ENCODE measurements at regions not wholly inside any gene's neighbourhood (a gene's known extent, or its start where the extent isn't known, plus 50 kb on each side); places are given as distances from the start of the nearest gene placed in this dataset.
"Not testable (repeated sequence)": the region's sequence is repeated elsewhere in the genome, so short reads cannot be mapped to it uniquely, and the experiment has no call there.

DNA sequence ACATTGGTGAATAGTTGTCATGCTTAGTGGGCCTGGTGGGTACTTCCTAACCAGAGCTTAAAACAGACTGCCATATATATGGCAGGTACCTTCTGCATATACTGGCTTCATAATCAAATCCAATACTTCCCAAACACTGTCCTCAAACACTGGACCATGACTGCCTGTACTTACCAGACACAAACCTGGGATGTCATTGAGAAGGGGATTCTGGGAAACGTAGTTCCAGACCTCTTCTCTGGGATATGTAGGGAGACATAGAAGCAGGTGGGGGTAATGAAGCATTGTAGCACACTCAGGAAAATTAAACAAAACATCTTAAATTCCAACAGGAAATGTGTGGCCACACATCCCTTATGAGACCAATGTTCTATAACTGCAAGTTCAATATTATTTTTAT is 76.5 kb upstream of the ADAMTS5 start:
- in situ Hi-C loops (cut with MboI; ENCODE audit: low pct_unique_long_range_greater_than_20kb in 2 of 9, low sequenced_read_pairs in 9 of 9, unreplicated experiment in 9 of 9) = no loop called here
- 50 to 100% (median 94%) methylated on average over 1 of the region's 1 CpG; no CpG with 5 or more reads in 6 of the 10 experiments for WGBS, 10 experiments
- Histone ChIP-seq H3K4me1 (replicated peaks in 1 of 2) (no peaks in the 10 kb centered on the region), H3K27ac (no peak overlapping the region), H3K4me3 (no peak overlapping the region)
- no peak for ATAC-seq (replicated peaks in 6 of 8)

DNA sequence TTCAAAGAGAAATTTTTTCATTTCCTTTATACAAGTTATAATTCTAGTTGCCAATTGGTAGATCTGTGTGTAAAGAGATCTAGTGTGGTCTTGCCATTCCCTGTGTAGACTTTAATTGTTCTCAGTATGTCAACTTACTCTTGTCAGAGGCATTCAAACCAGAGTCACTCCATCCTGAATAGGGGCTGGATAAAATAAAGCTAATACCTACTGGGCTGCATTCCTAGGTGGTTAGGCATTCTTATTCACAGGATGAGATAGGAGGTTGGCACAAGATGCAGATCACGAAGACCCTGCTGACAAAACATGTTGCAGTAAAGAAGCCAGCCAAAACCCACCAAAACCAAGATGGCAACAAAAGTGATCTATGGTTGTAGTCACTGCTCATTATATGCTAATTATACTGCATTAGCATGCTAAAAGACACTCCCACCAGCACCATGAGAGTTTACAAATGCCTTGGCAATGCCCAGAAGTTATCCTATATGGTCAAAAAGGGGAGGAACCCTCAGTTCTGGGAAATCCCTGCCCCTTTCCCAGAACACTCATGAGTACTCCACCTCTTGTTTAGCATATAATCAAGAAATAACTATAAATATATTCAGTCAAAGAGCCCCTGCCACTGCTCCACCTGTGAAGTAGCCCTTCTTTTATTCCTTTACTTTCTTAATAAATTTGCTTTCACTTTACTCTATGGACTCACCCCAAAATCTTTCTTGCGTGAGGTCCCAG is 74.0 kb upstream of the ADAMTS5 start:
- peaks cover 0 to 1% of the 10 kb centered on the region in 2 donors for H3K4me1 ChIP-seq (replicated peaks in 1 of 2)
- peak in 3 of 8 experiments; percentile 35 to 87 (median 66) for ATAC-seq (replicated peaks in 6 of 8)

DNA sequence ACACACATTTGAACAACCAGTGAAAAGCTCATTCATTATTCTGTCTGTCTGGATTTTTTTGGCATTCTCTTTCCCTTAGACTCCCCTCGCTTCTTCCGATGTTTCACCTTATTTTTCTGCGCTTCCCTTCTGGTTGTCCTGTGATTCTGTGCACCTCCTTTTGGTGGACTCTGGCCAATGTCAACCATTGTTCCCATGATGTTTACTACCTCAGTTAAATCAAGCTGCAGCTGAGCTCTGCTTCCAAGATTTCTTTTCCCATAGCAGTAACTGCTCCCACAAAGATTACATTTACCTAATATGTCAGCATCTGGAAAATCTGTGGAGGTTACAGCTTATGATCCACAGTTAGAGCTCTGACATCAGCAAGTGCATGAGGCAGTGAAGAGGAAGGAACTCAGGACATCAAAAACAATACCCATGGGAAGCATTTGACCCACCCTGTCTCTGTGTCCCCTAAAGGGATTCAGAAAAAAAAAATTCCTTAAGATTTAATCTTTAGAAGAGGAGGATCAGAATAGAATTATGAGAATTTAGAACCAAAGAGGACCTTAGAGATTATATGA is 69.9 kb upstream of the ADAMTS5 start:
- Histone ChIP-seq H3K27ac (no peak overlapping the region), H3K4me3 (no peak overlapping the region), H3K4me1 (replicated peaks in 1 of 2) (peaks cover 0 to 4% of the 10 kb centered on the region in 2 donors)
- in situ Hi-C loops (cut with MboI; ENCODE audit: low pct_unique_long_range_greater_than_20kb in 2 of 9, low sequenced_read_pairs in 9 of 9, unreplicated experiment in 9 of 9) = no loop called here
- no peak for ATAC-seq (replicated peaks in 6 of 8)
- WGBS, 10 experiments = 70 to 100% (median 96%) methylated on average over 2 to 3 of the region's 3 CpGs; no CpG with 5 or more reads in 2 of the 10 experiments

More for the DNA sequence above, 74.0 kb upstream of the ADAMTS5 start:
- Histone ChIP-seq H3K4me3 (no peak overlapping the region), H3K27ac (no peak overlapping the region)
- 80 to 100% (median 88%) methylated on average over 1 to 2 of the region's 2 CpGs; no CpG with 5 or more reads in 2 of the 10 experiments for WGBS, 10 experiments
- in situ Hi-C loops (cut with MboI; ENCODE audit: low pct_unique_long_range_greater_than_20kb in 2 of 9, low sequenced_read_pairs in 9 of 9, unreplicated experiment in 9 of 9) = no loop called here

DNA sequence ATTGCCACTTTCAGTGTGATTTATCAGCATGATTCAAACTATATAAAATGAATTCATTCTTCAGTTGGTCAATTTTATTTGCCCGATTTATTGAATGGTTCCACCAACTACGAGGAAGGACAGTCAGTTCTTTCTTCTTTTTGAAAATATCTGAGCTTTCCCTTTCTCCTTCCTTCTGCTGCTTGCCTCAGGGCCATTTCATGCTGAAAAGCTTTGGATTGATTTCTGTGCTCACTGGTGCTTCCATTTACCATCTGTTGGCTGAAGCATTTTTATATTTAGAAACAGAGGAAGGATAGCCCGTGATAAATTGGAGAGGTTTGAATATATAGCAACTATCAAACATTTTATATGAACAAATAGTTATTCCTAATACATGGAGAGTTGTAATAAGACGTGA is 68.9 kb upstream of the ADAMTS5 start:
- WGBS, 10 experiments = 38 to 100% (median 72%) methylated on average over 1 to 4 of the region's 4 CpGs
- Histone ChIP-seq H3K4me1 (replicated peaks in 1 of 2) (peaks cover 0 to 4% of the 10 kb centered on the region in 2 donors), H3K27ac (no peak overlapping the region), H3K4me3 (no peak overlapping the region)
- in situ Hi-C loops (cut with MboI; ENCODE audit: low pct_unique_long_range_greater_than_20kb in 2 of 9, low sequenced_read_pairs in 9 of 9, unreplicated experiment in 9 of 9) = no loop called here
- ATAC-seq (replicated peaks in 6 of 8) = no peak

DNA sequence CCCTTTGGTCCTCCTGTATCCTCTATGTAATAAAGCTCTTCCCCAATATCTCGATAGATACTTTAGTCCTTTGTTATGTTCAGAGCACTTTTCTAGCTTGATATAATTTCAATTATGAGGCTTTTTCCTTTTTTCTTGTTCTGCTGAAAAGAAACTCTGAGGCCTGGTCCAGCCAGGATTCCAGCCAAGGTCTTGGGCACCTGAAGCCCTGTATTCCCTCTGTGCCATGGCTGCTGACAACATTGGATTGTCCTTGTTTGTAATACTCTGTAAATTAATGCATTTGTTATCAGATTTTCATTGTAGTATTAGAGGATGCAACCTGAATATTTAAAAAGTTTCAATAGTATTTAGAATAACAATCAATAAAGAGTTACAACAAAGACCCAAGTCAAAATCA is 67.9 kb upstream of the ADAMTS5 start:
- WGBS, 10 experiments = 82 to 100% (median 100%) methylated on average over 1 of the region's 1 CpG; no CpG with 5 or more reads in 3 of the 10 experiments
- in situ Hi-C loops (cut with MboI; ENCODE audit: low pct_unique_long_range_greater_than_20kb in 2 of 9, low sequenced_read_pairs in 9 of 9, unreplicated experiment in 9 of 9) = no loop called here
- Histone ChIP-seq H3K27ac (no peak overlapping the region), H3K4me3 (no peak overlapping the region), H3K4me1 (replicated peaks in 1 of 2) (peaks cover 0 to 4% of the 10 kb centered on the region in 2 donors)
- no peak for ATAC-seq (replicated peaks in 6 of 8)

DNA sequence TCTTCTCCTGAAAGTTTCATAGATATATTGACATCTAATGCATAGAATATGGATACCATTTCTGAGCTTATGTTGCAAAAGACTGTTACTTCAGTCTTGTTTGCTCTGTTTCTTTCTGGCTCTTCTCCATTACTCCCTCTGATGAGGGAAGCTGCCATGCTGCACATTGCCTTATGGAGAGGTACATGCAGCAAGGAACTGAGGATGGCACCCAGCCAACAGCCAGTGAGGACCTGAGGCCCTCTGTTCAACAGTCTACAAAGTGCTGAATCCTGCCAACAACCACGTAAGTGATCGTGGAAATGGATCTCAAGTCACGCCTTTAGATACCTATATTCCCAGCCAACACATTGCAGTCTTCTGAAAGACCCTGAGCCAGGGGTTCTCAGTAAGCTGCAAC is 66.6 kb upstream of the ADAMTS5 start:
- Histone ChIP-seq H3K4me1 (replicated peaks in 1 of 2) (peaks cover 0 to 4% of the 10 kb centered on the region in 2 donors), H3K4me3 (no peak overlapping the region), H3K27ac (no peak overlapping the region)
- in situ Hi-C loops (cut with MboI; ENCODE audit: low pct_unique_long_range_greater_than_20kb in 2 of 9, low sequenced_read_pairs in 9 of 9, unreplicated experiment in 9 of 9) = no loop called here
- 40 to 67% (median 56%) methylated on average over 1 to 3 of the region's 3 CpGs; no CpG with 5 or more reads in 5 of the 10 experiments for WGBS, 10 experiments
- no peak for ATAC-seq (replicated peaks in 6 of 8)

DNA sequence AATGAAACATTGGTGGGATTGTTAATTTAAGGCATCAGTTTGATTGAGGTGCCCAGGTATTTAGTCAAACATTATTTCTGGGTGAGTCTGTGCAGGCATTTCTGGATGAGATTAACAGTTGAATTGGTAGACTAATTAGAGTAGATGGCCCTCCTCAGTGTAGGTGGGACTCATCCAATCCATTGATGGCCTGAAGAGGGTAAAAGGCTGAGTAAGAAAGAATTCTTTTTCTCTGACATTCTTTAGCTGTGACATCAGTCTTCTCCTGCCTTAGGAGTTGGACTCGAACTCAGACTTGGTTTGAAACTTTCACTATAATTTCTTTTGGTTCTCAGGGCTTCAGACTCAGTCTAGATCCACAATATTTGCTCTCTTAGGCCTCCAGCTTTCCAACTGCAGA is 59.6 kb upstream of the ADAMTS5 start:
- 0 to 83% (median 50%) methylated on average over 1 of the region's 1 CpG; no CpG with 5 or more reads in 1 of the 10 experiments for WGBS, 10 experiments

DNA sequence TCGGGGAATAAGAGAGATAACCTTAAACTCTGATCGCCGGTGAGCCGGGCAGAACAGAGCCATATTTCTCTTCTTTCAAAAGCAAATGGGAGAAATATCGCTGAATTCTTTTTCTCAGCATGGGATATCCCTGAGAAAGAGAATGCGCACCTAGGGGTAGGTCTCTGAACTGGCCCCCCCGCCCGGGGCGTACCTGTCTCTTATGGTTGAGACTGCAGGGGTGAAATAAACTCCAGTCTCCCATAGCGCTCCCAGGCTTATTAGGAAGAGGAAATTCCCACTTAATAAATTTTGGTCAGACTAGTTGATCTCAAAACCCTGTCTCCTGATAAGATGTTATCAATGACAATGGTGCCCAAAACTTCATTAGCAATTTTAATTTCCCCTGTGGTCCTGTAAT is 58.8 kb upstream of the ADAMTS5 start:
- H3K27ac ChIP-seq; H3K4me1 ChIP-seq (replicated peaks in 1 of 2); in situ Hi-C loops (cut with MboI; ENCODE audit: low pct_unique_long_range_greater_than_20kb in 2 of 9, low sequenced_read_pairs in 9 of 9, unreplicated experiment in 9 of 9); H3K4me3 ChIP-seq; ATAC-seq (replicated peaks in 6 of 8): not testable (repeated sequence)
- 70 to 100% (median 87%) methylated on average over 1 to 3 of the region's 10 CpGs; no CpG with 5 or more reads in 7 of the 10 experiments for WGBS, 10 experiments

More for the DNA sequence above, 59.6 kb upstream of the ADAMTS5 start:
- in situ Hi-C loops (cut with MboI; ENCODE audit: low pct_unique_long_range_greater_than_20kb in 2 of 9, low sequenced_read_pairs in 9 of 9, unreplicated experiment in 9 of 9) = no loop called here
- no peaks in the 10 kb centered on the region for H3K4me1 ChIP-seq (replicated peaks in 1 of 2)
- H3K4me3 ChIP-seq = no peak overlapping the region
- H3K27ac ChIP-seq = no peak overlapping the region
- ATAC-seq (replicated peaks in 6 of 8) = no peak

DNA sequence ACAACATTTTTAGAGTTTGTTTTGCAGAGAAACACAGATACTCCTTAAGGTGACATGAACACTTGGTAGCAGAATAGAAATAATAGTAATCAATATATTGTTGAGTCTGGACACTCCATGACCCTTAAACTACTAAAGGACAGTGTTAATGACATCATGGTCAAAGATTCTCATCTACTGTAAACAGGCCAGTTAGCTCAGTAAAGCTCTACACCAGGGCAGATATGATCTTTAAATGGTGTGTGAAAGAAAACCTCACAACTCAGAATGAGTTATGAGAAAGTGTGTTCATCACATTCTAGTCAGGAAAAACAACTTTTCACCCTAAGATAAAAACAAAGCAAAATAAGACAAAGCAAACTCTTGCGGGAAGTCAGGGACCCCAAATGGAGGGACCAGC is 58.1 kb upstream of the ADAMTS5 start:
- WGBS, 10 experiments = 57 to 100% (median 90%) methylated on average over 1 of the region's 1 CpG; no CpG with 5 or more reads in 4 of the 10 experiments
- no peaks in the 10 kb centered on the region for H3K4me1 ChIP-seq (replicated peaks in 1 of 2)
- H3K27ac ChIP-seq = no peak overlapping the region
- H3K4me3 ChIP-seq = no peak overlapping the region
- in situ Hi-C loops (cut with MboI; ENCODE audit: low pct_unique_long_range_greater_than_20kb in 2 of 9, low sequenced_read_pairs in 9 of 9, unreplicated experiment in 9 of 9) = no loop called here
- ATAC-seq (replicated peaks in 6 of 8) = no peak

DNA sequence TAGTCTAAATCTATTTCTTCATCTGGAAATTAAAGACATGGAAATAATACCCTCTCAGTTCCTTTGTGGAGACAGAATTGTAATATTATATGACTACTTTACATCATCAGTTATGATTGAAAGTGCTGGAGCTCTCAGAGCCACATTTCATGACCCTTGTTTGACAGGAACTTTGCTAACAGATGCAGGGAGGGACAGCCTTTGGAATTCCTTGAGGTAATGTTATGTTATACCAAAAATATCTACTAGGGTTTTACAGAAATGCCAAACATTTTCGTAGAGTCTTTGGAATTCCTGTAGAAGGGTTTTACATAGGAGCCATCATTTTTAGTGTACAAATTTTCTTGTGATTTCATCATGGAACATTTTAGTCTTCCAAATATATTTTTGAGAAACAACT is 57.4 kb upstream of the ADAMTS5 start:
- 0 to 100% (median 75%) methylated on average over 1 of the region's 1 CpG; no CpG with 5 or more reads in 3 of the 10 experiments for WGBS, 10 experiments
- in situ Hi-C loops (cut with MboI; ENCODE audit: low pct_unique_long_range_greater_than_20kb in 2 of 9, low sequenced_read_pairs in 9 of 9, unreplicated experiment in 9 of 9) = no loop called here
- Histone ChIP-seq H3K4me3 (no peak overlapping the region), H3K4me1 (replicated peaks in 1 of 2) (no peaks in the 10 kb centered on the region), H3K27ac (no peak overlapping the region)
- ATAC-seq (replicated peaks in 6 of 8) = peak in 2 of 8 experiments; percentile 56 to 81

DNA sequence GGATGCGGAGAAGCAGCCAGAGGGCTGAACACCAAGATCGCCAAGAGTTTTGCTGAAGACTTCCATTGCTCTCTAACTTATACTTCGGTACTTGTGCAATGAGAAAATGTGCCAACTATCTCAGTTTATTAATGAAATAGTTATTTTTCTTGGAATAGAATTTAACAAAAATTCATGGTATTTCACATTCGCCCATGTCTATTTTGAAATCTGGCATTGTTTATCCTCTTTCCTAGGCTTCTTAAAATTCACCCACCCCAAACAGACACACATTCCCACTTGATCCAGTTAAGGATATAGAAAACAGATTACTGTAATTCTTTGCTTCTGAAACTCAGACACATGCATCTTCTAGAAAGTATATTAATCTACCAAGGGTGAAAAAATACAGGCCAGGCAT is 56.3 kb upstream of the ADAMTS5 start:
- Histone ChIP-seq H3K4me1 (replicated peaks in 1 of 2) (no peaks in the 10 kb centered on the region), H3K4me3 (no peak overlapping the region), H3K27ac (no peak overlapping the region)
- no peak for ATAC-seq (replicated peaks in 6 of 8)
- WGBS, 10 experiments = 43 to 100% (median 89%) methylated on average over 2 to 4 of the region's 4 CpGs
- in situ Hi-C loops (cut with MboI; ENCODE audit: low pct_unique_long_range_greater_than_20kb in 2 of 9, low sequenced_read_pairs in 9 of 9, unreplicated experiment in 9 of 9) = no loop called here

DNA sequence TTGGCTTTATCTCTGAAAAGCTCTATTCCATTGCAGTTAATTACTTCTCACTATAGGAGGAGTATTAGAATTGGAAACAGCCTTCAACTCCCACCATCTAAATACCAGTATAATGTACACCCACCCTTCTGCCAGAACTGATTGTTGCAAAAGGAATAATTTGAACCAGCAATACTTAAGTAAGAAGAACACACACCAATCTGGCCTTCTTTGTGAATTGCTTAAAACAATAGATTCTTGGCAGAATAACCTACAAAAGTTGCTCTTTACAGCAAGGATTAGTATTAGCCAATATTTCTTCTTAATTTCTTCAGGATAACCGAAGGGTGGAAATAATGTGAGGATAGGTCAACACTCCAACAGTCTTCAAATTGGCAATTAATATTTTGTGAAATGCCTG is 54.9 kb upstream of the ADAMTS5 start:
- WGBS, 10 experiments = 0 to 100% (median 67%) methylated on average over 1 of the region's 1 CpG; no CpG with 5 or more reads in 3 of the 10 experiments
- H3K4me3 ChIP-seq = no peak overlapping the region
- no peak overlapping the region for H3K27ac ChIP-seq
- ATAC-seq (replicated peaks in 6 of 8) = no peak
- in situ Hi-C loops (cut with MboI; ENCODE audit: low pct_unique_long_range_greater_than_20kb in 2 of 9, low sequenced_read_pairs in 9 of 9, unreplicated experiment in 9 of 9) = no loop called here
- H3K4me1 ChIP-seq (replicated peaks in 1 of 2) = no peaks in the 10 kb centered on the region

DNA sequence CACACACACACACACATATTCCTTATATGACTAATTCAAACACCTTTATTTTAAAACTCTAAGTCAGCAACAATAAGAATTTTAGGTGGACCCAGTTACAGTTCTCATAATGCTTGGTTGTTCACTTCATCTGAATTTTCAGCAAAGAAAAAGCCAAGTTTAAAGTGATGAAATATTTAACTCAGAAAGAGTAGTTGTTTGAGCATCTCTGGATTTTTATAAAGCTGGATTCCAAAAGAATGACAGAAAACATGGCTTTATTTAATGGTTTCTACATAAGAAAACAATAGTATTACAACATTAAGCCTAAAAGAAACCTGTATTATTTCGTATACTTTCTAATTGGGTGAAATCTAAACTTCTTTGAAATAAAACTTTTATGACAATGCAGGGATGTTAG is 54.2 kb upstream of the ADAMTS5 start:
- WGBS, 10 experiments = 27 to 100% (median 78%) methylated on average over 1 of the region's 1 CpG
- H3K27ac ChIP-seq = no peak overlapping the region
- in situ Hi-C loops (cut with MboI; ENCODE audit: low pct_unique_long_range_greater_than_20kb in 2 of 9, low sequenced_read_pairs in 9 of 9, unreplicated experiment in 9 of 9) = no loop called here
- H3K4me3 ChIP-seq = no peak overlapping the region
- ATAC-seq (replicated peaks in 6 of 8) = no peak
- no peaks in the 10 kb centered on the region for H3K4me1 ChIP-seq (replicated peaks in 1 of 2)

Data from motor neuron (in vitro differentiated cells).